Suppressor macrophage treated with lipopolysaccharide for 1 hour (primary cell): ENCODE measurements at regions not wholly inside any gene's neighbourhood (a gene's known extent, or its start where the extent isn't known, plus 50 kb on each side); places are given as distances from the start of the nearest gene placed in this dataset.

Experiments used
- DNase-seq, 3 donors: peaks; one replicate each; pipeline ENCODE4 v3.0.0-alpha.2; 2020 to 2022

DNA sequence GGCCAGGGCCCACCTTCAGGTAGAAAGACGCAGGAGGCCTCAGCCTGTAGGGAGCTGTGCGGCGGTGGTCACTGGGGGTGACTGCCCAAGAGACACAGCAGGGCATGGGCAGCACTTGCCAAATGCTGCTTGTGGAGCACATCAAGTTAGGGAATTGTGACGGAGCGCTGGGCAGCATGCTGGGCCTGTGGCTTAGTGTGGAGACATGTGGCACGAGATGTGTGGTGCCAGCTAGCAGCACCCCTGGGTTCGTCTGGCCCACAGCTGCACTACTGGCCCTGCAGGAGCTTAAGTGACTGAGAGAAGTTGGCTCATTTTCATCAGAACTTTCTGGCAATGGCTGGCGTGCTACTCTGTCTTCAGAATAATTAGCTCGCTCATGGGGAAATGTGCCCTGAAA is 213.1 kb upstream of the SYNDIG1 start:
- DNase-seq: no peak

DNA sequence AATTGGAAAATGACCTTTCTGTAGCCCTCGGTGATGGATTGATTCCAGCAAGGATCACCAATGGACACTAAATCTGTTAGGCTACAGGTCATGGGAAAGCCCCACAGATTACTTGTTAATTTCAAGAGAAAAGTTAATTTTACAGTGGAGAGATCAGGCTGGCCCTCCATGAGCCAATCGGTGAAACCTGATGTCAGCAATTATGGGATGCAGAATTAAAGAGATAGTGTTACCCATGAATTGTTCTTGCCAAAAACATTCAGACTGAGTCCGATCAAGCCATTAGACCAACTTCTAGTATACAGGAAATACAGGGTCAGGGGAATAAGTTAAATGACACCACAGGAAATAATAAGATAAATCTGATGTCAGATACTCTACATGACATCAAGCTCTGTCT is 214.9 kb upstream of the SYNDIG1 start:
- DNase-seq: no peak

DNA sequence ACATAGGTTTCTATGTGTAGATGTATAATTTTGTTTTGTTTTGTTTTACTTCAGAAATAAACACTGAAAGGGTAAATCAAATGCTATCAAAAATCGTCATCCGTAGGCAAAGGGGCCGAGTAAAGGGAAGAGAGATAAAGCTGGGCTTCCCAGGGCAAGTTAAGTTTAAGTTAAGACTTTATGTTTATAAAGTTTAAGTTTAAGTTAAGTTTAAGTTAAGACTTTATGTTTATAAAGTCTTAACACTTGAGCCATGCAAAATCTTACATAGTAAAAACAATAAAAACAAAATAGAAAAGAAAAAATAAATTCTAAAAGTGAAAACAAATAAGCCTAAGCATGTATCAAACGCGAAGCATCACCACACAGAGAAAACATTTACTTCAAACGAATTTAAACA is 216.1 kb upstream of the SYNDIG1 start:
- DNase-seq: no peak

DNA sequence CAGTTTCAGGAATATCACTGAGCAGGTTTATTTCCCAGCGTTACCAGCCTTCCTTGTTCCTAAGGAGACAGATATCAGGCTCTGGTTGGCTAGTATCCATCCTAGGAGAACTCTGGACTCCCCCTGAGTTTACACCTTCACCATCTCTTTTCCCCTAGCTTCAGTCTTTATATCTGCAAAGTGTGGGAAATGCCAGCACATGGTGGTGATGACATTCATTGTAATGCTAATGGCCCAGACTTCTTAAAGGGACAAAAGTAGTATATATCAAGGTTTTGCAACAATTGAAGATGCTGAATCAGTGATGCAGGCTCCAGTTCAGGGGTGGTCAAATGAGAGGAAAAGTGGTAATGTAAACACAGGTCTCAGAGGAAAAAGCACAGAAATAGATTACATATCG is 224.3 kb upstream of the SYNDIG1 start:
- no peak for DNase-seq

DNA sequence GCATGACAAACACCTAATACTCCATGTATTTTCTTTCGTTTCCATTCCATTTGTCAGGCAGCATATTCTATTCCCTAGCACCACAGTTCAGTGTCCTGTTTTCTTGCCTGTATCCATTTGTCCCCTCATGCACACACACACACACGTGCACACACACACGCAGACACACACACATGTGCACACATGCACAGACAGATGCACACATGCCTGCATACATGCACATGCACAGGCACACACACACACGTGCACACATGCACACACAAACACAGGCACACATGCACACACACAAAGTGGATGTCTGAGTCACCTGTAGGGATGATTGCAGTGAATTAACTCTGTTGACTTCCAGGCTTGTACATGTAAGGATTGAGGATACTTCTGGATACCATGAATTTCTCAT is 226.7 kb upstream of the SYNDIG1 start:
- DNase-seq: no peak

DNA sequence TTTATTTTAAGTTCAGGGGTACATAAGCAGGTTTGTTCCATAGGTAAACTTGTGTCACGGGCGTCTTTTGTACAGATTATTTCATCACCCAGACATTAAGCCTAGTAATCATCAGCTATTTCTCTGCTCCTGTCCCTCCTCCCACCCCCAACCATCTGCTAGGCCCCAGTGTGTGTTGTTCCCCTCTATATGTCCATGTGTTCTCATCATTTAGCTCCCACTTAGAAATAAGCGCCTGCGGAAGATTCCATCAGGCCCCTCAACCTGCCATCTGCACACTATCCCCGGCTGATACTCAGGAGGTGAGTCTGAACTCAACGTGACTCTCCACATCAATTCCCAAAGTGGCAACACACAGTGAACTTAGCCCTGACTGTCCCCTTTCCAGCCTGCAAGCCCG is 228.0 kb upstream of the SYNDIG1 start:
- DNase-seq: no peak

DNA sequence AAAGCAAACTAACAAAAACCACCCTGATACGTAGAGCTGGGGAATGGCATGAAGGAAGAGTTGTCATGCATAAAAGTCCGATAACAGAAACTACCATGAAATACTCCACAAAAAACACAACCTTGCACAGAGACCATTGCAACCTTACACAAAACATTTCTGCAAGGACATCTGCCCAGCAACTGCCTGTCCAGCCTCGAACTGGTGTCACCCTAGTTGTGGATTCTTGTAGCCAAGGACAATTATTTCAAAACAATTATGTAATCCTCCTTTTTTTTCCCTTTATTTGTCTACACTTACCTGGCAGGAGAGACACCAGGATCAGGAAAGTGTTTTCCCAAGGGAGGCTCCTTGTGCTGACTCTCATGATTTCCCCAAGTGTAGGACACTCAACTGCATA is 232.5 kb upstream of the SYNDIG1 start:
- no peak for DNase-seq

DNA sequence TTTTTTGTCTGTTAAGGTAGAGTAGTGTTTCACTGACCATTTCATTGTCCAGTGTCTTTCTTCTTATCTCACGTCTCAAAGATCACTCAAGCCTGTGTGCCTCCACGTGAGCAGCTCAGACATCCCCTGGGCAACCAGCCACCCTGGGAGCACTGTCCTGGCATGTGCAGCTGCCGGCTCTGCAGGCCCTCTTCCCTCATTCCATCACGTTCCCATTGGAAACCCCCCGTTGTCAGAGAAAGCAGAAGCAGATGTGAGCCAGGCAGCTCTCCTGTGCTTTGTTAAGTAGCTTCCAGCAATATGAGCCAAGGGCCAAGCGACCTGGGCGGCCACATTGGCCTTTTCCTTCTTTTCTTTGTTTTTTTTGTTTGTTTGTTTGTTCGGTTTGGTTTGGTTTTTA is 233.2 kb upstream of the SYNDIG1 start:
- peak in 1 of 3 donors; percentile 1 for DNase-seq

DNA sequence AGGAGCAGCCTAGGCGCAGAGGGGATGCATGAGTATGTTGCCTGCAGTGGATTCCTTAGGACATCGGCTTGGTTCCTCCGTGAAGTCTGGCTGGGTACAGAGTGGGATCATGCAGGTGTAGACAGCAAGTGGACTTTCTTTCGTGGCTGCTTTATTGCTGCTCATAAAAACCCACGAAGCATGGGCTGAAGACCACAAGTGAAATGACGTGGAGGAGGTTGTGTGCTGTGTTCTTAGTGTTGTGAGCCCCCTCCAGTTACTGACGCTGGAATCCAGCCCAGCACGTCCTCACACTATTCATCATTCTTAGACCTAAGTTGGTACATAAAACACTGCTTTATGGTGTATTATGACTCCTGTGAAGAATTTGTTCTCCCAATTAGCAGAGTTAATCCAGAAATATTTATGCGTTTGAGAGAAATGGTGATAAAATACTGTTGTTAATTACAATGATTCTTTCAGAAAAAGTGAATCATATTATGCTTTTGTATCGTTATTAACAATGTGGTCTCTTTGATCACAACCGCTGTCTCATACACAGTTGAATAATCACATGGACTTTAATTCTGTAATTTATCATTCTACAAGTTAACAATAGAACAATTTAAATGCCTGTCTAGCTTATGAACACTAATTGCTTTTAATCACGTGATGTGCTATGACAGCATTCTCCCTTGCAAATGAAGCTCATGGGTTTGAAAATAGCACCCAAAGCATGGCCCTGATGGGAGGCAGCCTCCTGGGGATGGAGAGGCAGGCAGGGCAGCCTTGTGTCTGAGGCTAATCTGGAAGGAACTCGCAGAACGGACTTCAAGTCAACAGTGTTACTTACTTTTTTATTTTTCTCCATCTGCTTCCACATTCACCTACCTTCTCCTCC is 233.9 kb upstream of the SYNDIG1 start:
- DNase-seq: no peak

DNA sequence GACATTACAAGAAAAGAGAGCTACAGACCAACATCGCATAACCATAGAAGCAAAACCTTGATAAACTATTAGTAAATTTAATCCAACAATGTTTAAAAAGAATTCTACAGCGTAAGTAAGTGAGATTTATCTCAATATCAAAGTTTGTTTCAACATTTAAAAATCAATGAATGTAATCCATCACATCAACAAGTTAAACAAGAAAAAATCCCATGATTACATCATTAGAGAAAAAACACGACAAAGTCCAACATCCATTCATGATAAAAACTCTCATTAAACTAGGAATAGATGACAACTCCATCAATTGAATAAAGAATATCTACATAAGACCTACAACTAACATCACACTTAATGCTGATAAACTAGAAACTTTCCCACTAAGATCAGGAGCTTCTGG is 239.0 kb upstream of the GGTLC1 start:
- DNase-seq: no peak

DNA sequence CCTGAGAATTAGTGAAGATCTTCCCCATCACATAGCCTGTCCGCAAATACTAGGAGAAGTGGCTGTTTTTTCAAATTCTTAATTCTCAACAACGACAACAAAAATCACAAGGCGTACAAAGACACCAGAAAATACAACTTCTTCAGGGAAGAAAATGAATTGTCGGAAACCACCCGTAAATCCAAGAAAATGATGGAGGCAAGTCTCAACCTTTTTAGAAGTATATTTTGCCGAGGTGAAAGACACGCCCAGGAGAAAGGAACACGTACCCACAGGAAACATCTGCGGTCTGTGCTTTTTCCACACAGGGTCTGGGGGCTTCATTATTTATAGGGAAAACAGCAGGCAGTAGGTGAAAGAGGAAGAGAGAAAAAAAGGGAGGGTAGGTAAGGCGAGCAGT is 223.9 kb upstream of the GGTLC1 start:
- DNase-seq: no peak

DNA sequence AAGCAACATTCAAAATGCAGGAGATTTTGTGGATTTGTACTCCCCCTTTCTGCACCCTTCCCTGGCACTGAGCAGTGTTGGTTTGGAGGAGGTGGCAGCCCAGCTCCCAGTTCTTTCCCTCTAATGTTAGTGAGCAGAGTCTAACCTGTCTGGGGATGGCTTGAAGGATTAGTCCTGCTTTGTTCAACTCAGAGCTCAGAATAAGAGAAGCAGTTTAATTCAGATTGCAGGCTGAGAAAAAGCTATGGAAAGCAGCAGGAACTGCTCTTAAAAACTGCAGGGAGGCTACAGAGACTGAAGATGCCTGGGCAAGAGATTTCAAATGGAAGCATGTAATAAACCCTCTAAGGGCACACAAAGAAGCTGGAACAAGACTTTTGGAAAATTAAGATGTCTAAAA is 223.4 kb upstream of the GGTLC1 start:
- no peak for DNase-seq

DNA sequence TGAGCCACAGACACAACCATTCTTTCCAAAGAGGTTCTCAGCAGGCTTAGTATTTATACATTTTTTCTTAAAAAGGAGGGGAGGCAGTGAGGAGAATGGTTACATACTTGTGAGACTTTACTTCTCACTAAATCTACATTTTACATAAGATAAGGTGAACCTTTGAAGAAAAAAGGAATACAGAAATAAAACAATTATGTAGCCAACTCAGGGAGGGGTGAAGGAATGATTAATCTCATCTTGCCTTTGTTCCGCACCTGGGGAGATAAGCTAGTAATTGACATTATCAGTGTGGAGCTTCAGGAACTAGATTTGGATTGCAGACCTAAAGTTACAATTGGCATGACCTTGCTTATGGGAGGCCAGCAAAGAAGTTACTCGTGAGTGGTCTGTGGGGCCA is 221.8 kb upstream of the GGTLC1 start:
- DNase-seq: no peak

DNA sequence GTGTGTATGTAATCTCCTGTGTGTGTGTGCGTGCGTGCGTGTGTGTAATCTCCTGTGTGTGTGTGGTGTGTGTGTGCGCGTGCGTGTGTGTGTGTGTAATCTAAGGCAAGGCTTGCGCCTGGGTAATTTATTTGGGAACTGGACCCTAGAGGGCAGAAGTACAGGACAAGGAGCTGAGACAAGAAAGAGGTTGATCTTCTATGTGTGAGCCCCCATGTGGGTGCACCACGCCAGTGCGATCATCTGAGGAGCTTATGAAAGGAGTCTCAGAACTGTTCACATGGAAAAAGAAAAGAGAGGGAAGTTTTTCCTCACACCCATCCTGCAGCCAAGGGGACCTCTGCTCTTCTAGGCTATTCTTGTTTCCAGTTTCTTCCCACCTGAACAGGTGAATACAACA is 220.1 kb upstream of the GGTLC1 start:
- no peak for DNase-seq

DNA sequence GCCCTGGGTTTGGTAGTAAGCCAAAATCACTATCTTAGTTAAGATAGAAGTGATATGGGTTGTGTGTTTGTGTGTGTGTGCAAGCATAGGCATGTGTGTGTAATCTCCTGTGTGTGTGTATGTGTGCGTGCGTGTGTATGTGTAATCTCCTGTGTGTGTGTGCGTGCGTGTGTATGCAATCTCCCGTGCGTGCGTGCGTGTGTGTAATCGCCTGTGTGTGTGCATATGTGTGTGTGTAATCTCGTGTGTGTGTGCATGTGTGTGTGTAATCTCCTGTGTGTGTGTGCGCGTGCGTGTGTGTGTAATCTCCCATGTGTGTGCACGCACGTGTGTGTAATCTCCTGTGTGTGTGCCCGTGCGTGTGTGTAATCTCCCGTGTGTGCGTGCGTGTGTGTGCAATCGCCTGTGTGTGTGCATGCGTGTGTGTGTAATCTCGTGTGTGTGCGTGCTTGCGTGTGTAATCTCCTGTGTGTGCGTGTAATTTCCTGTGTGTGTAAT is 219.3 kb upstream of the GGTLC1 start:
- DNase-seq: no peak

DNA sequence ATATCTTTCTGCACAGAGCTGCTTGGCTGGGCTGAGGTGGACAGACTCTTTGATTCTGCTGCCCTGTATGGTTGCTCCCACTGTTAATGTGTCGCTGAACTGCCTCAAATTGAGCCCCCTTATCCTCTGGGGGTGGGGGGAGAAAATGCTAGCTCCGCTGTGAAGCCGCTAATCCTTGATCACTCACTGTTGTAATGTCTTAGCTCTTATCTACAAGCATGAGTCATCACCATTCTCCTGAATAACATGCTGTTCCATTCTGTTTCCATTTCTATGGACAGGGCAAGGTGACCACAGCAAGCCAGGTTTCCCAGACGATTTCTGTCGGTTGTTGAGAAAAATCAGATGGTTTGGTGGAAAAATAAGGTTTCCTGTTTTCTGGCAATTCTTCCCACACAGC is 218.4 kb upstream of the GGTLC1 start:
- no peak for DNase-seq

DNA sequence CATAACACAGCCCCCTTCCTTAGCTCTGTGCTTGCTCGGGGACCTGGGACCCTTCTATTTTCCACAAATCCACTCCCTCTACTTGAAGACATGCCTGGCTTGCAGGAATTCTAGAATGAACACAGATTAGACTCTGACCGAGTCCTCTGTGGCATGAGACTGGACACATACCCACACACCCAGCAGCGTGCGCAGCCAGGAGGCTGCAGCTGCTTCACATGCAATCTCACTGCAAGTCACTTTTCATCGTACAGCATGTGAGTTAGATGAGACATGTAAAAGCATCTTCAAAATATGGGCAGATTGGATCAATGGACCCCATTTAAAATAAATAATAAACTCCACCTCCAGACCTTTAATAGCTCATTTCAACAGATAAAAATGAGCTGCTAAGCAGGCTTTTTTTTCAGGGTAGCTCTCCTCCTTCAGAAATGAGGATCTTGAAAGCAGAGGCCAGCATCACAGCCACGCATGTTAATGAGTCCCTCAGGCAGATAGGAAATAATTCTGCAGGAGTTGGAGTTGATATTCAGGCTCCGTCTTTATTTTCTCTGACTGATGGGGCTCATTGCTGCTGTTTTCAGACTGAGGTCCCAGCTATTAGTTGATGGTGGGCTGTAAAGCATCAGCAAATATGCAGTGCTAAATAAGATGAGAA is 215.1 kb upstream of the GGTLC1 start:
- DNase-seq: no peak

DNA sequence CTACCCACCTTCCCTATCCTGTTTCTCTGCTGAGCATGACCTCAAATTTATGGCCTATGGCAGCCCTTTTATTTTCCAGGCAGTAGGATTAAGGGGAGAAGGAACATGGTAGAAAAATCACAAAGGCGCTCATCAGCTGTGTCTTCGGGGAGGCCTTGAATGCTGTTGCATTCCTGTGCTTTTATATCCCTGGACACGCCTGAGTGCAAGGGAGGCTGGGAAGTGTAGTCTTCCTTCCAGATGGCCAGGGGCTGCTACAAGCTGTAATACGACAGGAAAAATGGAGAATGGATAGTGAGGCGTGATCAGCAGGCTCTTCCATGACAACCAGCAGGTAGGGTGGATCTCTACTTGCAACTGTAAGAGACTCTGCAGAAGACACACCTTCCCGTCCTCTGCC is 210.9 kb upstream of the GGTLC1 start:
- DNase-seq: no peak

DNA sequence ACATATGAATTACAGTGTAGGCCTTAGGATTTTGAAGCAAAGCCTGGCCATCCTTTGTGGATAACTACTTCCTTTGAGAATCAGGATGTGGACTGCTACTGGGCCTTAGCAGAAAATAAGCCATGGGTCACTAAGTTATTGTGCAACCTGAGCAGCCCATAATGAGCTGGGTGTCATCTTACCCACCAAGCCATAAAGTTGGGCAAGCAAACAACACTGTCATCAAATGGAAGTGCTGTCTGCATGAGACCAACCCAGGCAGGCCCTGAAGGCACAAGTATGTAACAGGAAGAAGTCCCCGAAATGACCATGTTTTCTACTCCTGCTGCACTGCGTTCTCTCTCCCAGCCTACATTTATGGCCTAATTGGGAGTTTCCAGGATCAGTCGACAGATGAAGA is 205.6 kb upstream of the GGTLC1 start:
- DNase-seq: no peak

DNA sequence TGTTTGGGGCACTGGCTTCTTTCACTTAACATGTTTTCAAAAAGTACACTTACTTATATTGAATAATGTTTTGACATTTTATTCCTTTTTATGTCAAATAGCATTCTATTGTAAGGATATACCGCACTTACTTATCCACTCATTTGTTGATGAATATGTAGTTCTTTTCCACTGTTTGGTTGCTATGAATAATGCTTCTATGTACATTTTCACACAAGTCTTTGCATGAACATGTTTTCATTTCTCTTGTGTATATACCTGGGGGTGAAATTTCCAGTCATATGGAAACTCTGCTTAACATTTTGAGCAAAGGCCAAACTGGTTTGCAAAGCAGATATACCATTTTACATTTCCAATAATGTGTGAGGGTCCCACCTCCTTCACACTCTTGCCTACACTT is 202.3 kb upstream of the GGTLC1 start:
- DNase-seq: no peak

DNA sequence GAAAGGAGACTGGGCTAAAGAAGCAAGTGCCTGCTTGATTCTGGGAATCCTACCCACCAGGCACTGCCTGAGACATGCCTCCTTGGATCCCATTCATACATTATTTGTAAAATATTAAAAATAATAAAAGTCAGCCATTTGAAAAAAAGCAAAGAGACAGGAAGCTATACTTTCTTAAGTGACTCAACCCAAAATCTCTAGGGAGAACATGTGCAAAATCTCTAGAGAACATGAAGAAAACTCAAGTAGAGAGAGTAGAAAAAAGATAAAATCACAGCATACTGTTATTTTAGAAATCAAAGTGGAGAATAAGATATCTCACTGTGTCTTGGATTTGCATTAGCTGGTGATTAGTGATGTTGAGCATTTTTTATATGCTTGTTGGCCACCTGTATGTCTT is 197.2 kb upstream of the GGTLC1 start:
- no peak for DNase-seq

DNA sequence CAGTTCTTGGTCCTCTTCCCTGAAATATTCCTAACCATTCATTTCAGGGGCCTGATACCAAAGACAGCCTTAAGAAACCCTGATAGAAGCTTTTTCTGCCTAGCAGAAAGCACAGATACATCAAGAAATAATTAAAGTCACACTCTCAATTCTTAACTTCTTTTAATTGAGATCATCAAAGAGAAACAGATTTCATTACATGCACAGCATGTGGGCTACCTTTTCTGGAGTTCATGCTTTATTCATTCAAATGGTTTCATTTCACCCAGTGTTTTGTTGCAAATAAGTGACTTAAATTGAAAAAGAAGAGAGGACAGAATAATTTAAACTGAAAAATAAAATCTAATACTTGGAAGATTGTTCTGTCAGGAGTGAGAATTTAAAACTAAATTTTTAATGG is 192.6 kb upstream of the GGTLC1 start:
- no peak for DNase-seq

DNA sequence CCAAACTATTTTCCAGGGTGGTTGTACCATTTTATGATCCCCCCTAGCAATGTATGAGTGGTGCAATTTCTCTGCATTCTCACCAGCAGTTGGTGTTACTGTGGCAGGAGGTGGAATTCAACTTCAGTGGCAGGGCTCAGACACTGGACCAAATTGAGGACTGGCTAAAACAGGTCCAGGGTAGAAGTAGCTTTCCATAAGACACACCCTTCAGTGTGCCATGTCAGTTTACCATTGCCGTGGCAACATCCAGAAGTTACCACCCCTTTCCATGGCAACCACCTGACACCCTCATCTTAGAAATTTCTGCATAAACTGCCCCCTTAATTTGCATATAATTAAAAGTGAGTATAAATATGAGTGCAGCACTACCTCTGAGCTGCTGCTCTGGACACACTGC is 180.7 kb upstream of the GGTLC1 start:
- no peak for DNase-seq

DNA sequence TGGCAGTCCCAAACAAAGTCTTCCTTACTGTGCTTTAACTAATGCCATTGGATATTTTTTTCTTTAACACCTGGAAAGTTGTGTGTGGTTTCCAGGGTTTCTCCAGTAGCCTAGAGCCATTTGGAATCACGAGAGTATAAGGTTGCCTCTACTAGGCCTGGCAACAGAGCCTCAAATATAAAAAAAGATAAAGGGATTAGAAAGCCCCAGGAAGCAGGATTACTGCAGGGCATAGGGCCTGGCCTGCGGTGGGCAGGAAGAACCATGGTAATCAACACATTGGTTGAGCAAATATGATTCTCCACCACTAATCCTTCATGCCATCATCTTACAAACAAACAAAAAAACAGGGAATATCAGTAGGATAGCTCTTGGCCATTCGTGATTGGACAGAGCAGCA is 177.8 kb upstream of the GGTLC1 start:
- DNase-seq: no peak

DNA sequence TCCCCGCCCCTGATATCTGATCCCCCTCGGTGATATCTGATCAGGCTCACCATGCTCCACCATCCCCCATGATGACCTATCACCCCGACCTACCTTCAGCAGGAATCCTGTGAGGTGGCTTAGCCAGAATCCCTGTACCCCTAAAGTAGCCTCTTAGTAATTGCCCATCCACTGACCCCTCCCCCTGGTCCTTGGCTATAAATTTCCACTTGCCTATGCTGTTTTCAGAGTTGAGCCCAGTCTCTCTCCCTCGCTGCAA is 177.5 kb upstream of the GGTLC1 start:
- no peak for DNase-seq
